MV-4-11 (cell line): ENCODE measurements at regions not wholly inside any gene's neighbourhood (a gene's known extent, or its start where the extent isn't known, plus 50 kb on each side); places are given as distances from the start of the nearest gene placed in this dataset.

Source experiments
- DNase-seq: peaks from one replicate; lab custom pipeline; 2025; lab: John Stamatoyannopoulos, UW

GRCh38 chr19:30634996-30635975, 263.1 kb downstream of the ZNF536 start:
- DNase-seq: no peak

- no peak for DNase-seq
Measured at GRCh38 chr19:30634131-30634830, 262.1 kb downstream of the ZNF536 start.

- no peak for DNase-seq
Measured at GRCh38 chr19:30631033-30631370, 258.8 kb downstream of the ZNF536 start.

GRCh38 chr19:30630289-30631032, 258.3 kb downstream of the ZNF536 start:
- no peak for DNase-seq

GRCh38 chr19:30629086-30629485, 256.9 kb downstream of the ZNF536 start:
- DNase-seq: no peak

- no peak for DNase-seq
Measured at GRCh38 chr19:30626626-30626966, 254.4 kb downstream of the ZNF536 start.

GRCh38 chr19:30625947-30626625, 253.9 kb downstream of the ZNF536 start:
- DNase-seq: no peak

- no peak for DNase-seq
Measured at GRCh38 chr19:30622276-30622675, 250.1 kb downstream of the ZNF536 start.

GRCh38 chr19:30621326-30621920, 249.2 kb downstream of the ZNF536 start:
- no peak for DNase-seq

- no peak for DNase-seq
Measured at GRCh38 chr19:30620354-30620753, 248.2 kb downstream of the ZNF536 start.

- DNase-seq: no peak
Measured at GRCh38 chr19:30609656-30610270, 237.6 kb downstream of the ZNF536 start.

- no peak for DNase-seq
Measured at GRCh38 chr19:30608471-30608870, 236.3 kb downstream of the ZNF536 start.
